ENCODE measurements at regions not wholly inside any gene's neighbourhood (a gene's known extent, or its start where the extent isn't known, plus 50 kb on each side); places are given as distances from the start of the nearest gene placed in this dataset.
A peak's percentile ranks its signal among the peaks of the same experiment; 100 is the strongest.

DNA sequence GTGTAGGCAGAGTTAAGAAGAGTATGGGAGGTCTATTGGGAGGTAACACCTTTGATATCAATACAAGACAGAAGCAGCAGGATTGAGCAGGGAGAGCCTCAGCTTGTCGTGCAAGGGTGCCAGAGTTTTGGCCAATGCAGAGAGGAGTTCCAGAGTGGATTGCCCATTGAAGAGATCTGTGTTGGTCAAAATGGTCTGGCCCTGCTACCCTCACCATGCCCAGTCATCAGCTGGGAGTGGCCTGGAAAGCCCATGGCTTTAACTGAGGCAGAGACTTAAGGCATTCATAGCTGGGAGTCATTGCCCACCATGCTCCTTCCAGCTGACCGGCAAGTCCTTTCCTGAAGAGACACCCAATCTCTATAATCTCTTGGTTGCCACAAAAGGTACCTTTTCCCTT, 271.3 kb downstream of the ABHD5 start:
- DNase-seq (ENCODE audit: low spot score) (no peak), ATAC-seq (no peak)
- intact Hi-C loops (cut with DNase I) = no loop called here

DNA sequence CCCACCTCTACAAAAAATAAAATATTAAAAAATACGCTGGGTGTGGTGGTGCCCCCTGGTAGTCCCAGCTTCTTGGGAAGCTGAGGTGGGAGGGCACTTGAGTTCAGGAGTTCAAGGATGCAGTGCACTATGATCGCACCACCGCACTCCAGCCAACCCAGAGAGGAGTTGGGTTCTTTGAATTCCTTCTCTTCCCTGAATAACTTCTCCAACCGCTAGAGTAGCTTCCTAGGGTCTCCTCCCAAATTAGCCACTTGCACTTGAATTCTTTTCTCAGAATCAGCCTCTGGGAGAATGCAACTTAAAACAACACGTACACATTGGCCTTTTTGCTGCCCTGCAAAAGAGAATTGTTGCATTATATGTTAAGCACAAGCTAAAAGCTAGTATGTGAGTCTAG, 272.5 kb downstream of the ABHD5 start:
- intact Hi-C loops (cut with DNase I) = no loop called here
- no peak for DNase-seq (ENCODE audit: low spot score)

DNA sequence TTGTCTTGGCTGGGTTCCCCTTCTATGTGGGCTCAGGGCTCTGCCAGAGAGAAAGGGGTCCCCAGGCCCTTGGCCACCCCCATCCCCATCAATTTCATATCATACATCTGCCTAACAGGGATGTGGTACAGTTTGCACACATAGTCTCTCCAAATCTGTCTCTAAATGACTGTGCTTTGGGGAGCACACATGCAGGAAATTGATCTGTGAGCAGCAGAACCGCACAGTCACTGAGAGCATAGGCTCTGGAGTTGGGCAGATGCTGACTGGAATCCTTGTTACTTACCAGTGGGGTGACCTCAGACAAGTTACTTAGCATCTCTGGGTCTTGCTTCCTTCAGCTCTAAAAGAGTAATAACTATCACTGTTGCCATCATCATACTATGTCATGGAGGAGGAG, 273.9 kb downstream of the ABHD5 start:
- DNase-seq (ENCODE audit: low spot score) = no peak
- intact Hi-C loops (cut with DNase I) = no loop called here

More for the DNA sequence above, 272.5 kb downstream of the ABHD5 start:
- ATAC-seq = no peak

DNA sequence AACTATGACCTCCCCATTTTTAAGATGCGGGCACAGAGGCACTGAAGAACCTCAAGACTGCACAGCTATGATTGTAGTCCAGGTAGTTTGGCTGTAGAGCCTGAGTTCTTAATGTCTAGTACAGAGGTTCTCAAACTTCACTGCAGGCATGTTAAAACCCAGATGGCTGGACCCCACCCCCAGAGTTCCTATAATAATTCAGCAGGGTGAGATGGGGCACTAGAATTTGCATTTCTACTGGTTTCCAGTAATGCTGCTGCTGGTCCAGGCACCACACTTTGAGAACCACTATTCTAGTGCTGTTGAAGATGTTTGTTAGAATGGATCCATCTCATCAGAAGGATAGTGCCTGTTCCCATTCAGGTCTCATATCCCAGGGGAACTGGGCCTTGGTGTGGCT, 274.9 kb downstream of the ABHD5 start:
- DNase-seq (ENCODE audit: low spot score) = no peak
- intact Hi-C loops (cut with DNase I) = no loop called here
- no peak for ATAC-seq

More for the DNA sequence above, 273.9 kb downstream of the ABHD5 start:
- ATAC-seq = no peak

DNA sequence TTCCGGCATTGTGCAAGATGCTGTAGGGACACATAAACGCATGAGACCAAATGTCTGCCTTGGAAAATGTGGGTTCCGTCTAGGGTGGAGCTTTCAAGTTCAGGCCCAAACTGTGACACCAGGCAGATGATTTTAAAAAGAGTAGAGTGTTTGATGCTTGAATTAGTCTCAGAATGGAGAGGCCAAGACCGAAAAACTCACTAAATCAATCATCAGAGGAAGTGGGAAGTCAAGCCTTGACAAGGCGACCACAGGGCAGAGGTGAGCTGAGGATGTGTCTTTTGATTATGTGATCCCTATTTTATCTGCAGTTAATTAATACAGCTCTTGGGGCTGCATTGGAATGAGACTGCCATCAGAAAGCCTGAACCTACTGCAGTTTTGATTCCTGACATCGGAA, 275.4 kb downstream of the ABHD5 start:
- intact Hi-C loops (cut with DNase I) = no loop called here
- no peak for DNase-seq (ENCODE audit: low spot score)
- no peak for ATAC-seq

DNA sequence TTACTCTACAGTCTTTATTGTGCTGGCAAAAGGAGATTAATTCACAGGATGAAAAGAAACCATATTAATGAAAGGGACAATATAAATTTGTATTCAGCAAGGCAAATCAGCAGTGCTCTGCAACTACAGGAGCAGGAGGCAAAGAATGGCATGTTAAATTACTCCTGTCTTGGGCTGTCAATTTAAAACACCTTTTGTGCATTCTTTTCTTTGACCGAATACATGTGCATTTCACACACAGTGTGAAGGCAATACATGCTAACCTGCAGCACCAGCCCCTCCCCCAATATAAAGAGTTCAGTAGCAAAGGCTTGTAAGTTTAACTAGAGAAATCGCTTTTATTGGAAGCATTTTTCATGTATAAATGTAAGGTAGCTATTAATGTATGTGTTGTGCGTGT, 275.2 kb upstream of the TOPAZ1 start:
- no peak for DNase-seq (ENCODE audit: low spot score)
- intact Hi-C loops (cut with DNase I) = no loop called here

DNA sequence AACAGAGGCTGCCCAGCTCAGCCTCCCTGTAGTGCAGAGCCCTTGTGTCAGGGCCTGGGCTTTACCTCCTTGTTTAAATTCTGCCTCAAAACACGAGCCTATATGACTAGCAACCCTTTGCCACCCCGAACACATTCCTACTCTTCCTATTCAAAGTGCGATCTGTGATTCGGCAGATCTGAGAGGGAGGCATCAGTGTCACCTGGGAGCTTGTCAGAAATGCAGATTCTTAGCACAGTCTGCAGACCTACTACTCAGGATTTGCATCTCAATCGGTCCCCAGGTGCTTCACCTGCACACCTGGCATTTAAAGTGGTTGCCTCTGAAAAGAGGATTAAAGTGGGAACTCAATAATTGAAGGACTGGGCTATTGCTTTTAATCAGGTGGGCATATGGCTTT, 273.2 kb upstream of the TOPAZ1 start:
- no peak for ATAC-seq
- no peak for DNase-seq (ENCODE audit: low spot score)

More for the DNA sequence above, 275.2 kb upstream of the TOPAZ1 start:
- no peak for ATAC-seq

DNA sequence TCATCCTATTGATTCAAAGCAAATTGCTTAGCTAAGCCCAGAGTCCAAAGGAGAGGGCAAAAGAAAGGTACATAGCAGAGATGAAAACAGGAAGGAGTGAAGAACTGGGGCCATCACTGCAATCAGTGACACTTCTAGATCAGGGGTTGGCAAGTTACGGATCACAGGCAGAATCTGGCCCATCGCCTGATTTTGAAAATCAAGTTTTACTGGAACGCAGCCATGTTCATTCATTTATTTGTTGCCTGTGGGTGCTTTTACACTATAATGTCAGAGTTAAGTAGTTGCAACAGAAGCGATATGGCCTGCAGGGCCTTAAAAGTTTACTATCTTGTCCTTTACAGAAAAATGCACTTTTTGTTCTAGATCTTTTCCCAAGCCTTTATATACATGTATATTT, 271.7 kb upstream of the TOPAZ1 start:
- intact Hi-C loops (cut with DNase I) = no loop called here
- DNase-seq (ENCODE audit: low spot score) (no peak), ATAC-seq (no peak)

More for the DNA sequence above, 273.2 kb upstream of the TOPAZ1 start:
- intact Hi-C loops (cut with DNase I) = no loop called here

DNA sequence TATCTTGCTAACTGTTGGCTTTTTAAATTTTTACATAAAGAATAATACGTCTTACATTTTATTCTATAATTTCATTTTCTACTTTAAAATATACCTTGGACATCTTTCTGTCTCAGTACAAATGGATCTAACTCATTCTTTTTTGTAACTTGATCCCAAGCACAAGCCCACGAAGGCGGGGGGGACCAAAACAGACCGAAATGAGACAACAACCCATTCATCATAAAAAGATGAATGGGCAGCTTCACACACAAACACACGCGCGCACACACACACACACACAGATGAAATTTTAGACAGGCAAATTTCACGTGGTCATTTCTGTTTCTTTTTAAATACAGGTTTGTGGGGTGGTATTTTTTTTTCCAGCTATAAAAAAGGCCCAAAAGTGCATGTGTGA, 271.3 kb upstream of the TOPAZ1 start:
- DNase-seq (ENCODE audit: low spot score) (no peak), ATAC-seq (no peak)
- intact Hi-C loops (cut with DNase I) = no loop called here

DNA sequence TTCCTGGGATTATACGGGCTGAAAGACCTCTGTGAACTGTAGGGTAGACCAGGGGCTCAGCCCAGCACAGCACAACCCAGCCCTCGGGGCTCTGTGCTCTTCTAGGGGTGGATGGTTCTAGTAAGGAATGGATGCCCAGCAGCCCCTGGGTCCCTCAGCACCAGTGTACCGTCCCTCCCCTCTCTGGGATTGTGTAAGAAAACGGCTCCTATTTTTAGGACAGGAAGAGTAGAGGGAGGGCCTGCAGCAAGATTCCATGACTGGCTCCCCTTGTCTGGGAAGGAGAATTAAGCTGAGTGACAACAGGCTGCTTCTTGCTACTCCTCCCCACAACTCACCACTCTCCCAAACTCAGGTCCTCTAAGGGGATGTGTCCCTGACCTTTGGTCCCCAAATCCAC, 270.8 kb upstream of the TOPAZ1 start:
- ATAC-seq = no peak
- intact Hi-C loops (cut with DNase I) = no loop called here
- no peak for DNase-seq (ENCODE audit: low spot score)

DNA sequence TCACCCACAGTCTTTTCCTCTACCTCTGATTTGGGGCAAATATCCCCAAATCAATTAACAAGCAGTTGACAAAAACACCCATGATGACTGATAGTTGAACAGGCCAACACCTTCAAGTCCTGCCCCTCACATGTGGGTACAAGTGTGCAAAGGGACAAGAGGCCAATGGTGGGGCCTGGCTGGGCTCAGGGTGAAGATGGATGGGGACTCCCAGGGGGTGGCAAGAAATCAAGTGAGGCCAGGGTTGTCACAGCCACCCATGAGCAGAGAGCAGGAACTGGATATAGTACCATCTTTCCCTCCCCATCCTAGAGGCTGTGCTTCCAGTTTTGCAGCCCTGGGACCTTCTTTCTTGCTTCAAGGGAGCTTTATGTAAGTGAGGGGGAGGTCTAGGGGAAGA, 270.2 kb upstream of the TOPAZ1 start:
- DNase-seq (ENCODE audit: low spot score) (no peak), ATAC-seq (no peak)
- intact Hi-C loops (cut with DNase I) = no loop called here

DNA sequence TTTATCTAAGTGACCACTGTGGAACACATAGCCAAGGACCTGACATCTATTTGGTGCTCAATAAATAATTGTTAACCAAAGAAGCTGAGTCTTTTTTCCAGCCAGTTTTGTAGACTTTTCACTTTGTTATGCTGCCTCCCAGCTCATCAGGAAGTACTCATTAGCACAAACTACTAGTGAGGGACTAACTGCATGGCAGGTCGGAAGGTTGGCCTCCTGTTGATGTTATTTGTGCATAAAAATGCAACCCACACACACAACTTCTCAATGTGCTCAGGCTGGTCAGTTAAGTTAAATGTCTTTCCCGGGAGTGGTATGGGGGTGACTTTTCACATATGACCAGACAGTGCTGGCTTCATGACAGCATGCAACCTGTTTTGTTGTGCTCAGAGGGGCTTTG, 263.0 kb upstream of the TOPAZ1 start:
- intact Hi-C loops (cut with DNase I) = no loop called here
- DNase-seq (ENCODE audit: low spot score) = no peak
- ATAC-seq = no peak

DNA sequence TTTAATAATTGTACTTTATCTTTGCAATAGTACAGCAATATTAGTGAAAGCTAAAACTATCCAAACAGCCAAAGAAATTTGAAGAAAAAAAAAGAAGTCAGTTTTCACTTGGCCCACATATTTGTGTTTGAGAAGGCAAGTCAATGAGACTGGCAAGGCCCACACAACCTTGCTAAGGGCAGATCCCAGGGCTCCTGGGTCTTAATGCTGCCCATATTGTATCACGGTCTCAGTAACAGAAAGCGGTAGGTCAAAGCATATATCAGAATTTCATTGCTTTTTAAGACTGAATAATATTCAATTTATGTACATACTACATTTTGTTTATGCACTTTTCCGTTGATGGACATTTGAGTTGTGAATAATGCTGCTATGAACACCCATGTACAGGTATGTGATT, 262.0 kb upstream of the TOPAZ1 start:
- intact Hi-C loops (cut with DNase I) = no loop called here
- ATAC-seq (no peak), DNase-seq (ENCODE audit: low spot score) (no peak)

DNA sequence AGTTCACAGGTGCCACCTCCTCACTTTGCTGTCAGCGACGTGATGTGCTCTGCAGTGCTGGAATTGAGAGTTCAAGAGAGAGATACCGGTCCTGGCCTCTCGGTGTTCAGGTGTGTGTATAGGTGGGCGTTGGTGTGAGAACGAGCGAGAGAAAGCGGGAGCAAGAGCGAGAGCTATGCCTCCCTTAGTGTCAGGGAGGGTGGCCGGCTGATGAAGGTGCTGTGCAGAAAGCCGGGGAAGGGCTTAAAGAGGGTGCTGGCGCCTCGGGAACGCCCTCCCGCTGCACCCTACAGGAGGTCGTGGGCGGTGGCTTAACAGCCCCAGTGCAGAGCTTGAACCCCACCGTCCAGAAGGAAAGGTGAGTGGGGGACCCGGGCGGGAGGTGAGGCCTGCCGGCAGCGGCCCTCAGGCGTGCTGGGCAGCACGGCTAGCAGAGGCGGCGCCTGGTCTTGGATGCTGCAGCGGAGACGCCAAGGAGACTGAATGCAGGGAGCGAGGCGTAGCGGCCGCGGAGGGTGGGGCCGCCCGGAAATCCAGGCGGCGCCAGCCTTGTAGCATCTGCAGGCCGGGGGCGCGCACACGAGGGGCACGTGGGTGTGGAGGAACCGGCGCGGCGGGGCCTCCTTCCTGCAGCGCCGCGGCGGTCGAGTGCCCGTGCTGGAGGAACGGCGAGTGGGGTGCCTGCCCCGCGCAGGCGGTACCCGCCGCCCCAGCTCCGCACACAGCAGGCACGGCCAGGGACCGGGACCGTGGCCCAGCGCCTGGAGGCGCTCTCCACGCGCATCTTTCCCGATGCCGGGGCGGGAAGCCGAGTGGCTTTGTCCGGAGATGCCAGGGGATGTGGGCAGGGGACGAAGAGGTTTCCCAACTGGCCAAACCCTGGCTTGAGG, 246.8 kb upstream of the TOPAZ1 start:
- ATAC-seq (no peak), DNase-seq (ENCODE audit: low spot score) (no peak)
- intact Hi-C loops (cut with DNase I) = no loop called here

DNA sequence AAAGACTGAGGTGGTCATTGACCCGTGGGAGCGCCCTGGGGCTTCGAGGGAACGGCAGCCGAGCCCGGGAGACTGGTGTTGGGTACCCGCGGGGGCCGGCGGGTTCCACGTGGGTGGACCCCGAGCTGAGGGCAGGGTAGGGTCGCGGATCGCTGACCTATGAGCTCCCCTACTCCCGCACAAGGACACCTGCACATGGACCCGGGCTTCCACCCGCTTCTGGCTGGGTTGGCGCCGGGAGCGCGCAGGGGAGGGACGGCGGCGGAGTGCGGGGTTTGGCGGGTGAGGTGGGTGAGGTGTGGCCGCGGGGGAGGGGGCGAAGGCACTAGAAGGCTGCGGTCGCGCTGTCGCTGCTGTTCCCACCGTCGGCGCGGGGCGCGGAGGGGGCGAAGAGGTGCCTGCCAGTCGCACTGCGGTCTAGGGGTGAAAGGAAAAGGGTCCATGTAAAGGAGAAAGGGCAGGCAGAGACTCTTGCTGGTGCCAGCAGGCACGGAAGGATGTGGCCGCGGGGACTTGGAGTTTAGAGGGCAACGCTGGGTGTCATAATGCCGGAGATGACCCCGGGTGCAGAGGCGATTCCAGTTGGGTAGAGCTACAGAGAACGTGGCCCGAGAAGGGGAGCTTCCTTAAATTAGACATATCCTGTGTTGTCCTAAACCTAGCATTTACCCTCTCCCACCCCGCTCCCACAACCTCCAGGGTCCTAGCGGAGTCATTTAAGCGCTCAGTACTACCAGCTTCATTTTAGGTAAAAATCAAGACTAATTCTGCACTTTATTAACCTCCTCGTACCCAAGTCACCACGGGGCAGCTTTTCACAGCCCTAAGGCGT, 245.9 kb upstream of the TOPAZ1 start:
- no peak for ATAC-seq
- DNase-seq (ENCODE audit: low spot score) = no peak
- intact Hi-C loops (cut with DNase I) = no loop called here

DNA sequence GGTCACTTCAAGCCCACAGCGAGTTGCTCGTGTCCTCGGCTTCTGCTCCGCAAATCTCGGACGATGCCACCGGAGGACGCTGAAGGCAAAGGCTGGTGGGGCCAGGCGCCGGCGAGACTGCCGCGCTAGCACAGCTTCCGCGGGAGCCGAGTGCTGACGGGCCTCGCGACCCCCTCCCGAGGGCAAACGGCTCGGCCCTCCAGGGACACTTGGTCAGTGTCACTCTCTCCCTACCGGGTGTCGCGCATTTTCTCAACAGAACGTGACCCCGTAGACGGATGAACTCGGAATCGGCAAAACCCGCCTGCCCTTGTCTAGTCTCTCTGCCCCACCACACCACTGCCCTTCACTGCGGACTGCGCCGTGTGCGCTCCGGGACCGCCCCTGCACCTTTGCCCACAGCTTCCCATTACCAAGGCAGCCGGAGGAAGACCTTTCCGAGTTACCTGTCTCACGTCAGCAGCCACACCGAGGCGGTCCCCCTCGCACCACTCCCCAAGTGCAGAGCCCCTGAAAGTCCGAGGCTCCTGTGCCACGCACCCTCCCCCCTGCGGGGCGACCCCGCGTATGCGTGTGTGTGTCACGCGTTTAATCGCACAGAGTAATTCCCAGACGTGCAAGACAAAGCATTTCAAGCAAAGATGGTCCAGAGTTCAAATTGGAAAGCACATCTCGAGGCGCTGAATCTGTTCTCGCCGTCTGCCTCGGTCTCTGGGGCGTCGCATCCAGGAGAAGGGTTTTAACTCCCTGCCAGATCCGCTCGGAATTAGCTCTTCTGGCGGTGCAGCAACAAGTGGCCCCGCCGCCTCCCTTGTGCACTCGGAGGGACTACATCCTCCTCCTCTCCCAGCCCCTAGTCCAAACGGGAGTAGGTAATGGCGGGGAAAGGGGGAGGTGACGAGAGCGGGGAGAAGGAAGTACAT, 245.0 kb upstream of the TOPAZ1 start:
- DNase-seq (ENCODE audit: low spot score) (no peak), ATAC-seq (peak; percentile 34)
- intact Hi-C loops (cut with DNase I) = no loop called here

DNA sequence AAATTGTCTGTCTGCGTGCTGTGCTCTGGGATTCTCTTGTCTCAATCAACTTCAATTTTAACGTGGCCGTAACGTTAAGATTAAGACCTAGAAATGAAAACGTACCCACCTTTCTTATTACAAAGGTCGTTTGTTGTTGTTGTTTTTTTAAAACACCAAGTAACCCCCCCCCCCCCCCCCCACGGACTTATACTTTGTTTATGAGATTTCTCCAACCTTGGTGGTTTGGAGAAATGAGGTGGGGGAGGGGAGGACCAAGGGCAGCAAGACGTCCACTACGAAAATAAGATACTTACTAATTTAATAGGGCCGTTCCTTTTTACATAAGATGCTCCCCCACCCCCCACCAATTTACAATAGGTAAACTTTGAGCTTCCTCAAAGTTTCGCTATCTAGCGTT, 244.4 kb upstream of the TOPAZ1 start:
- DNase-seq (ENCODE audit: low spot score) = no peak
- intact Hi-C loops (cut with DNase I) = no loop called here
- ATAC-seq = no peak

DNA sequence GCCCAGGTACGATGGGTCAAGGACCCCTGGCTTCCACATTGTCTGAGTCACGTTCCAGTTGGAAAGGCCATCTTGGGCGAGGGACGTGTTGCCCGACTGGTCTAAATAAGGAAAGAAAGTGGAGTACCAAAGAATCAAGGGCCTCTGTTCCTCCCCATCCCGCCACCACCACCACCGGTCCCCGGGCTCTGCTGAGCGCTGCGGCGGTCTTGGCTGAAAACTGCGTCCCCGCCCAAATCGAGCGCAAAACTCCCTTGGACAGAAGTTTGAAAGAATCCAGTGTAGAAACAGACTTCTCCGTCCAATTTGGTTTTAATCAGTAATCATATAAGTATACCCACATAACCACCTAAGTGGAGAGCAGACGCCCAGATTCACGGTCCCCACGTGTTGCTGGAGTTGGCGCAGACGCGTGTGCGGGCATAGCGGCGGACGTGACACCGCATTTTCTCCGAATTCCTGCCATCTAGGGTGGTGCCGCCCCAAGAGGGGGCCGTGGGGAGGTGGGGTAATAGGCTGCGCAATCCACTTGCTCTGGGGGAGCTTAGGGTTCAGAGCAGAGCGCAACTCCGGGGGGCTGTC, 243.8 kb upstream of the TOPAZ1 start:
- ATAC-seq (peak; percentile 11), DNase-seq (ENCODE audit: low spot score) (no peak)
- intact Hi-C loops (cut with DNase I) = no loop called here

DNA sequence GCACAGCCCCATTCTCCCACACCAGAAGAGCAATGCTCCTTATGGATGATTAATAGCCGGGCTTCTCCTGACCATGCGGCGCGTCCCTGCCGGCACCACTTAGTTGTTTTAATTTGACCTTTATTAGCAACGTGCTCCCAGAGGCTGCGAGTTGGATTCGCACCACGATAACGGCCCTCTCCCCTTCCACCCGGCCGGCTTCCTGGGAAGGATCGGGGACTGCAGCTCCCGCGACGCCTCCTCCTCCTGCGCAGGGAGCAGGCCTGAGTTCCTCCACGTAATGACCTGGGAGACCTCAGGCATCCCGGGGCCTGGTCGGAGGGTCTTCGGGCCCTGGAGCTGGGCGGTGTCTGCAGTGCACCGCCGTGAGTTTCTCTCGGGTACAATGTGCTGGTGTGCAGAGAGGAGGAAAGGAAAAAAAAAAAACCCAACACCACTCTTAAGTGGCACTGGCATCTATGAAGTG, 243.3 kb upstream of the TOPAZ1 start:
- DNase-seq (ENCODE audit: low spot score) (no peak), ATAC-seq (no peak)
- intact Hi-C loops (cut with DNase I) = no loop called here

Data from sciatic nerve (tissue), 2 donors.